Stomach (tissue), 8 donors: ENCODE measurements at regions not wholly inside any gene's neighbourhood (a gene's known extent, or its start where the extent isn't known, plus 50 kb on each side); places are given as distances from the start of the nearest gene placed in this dataset.
A peak's percentile ranks its signal among the peaks of the same experiment; 100 is the strongest.

ENCODE experiments used
- DNase-seq, 2 donors: peaks; one replicate each; pipeline versions ENCODE4 v3.0.0 to v3.0.0-alpha.2; 2013 to 2019
- H3K27ac ChIP-seq, 5 donors: fragments of 200-600 bp in 4 of 5; sonication (generic) in 4 of 5; one replicate each; pipeline ENCODE4 v1.5.1; 2013 to 2019; ENCODE audit warnings: mild to moderate bottlenecking in 1 of 5, moderate library complexity in 1 of 5
- H3K27me3 ChIP-seq, 3 donors: fragments of 200-600 bp; sonication (generic); one replicate each; pipeline ENCODE4 v1.5.1; 2017 to 2019; ENCODE audit warnings: mixed run types in 1 of 3
- H3K36me3 ChIP-seq, 4 donors: fragments of 200-600 bp; sonication (generic); 1 replicate in 3 of 4; 2 replicates in 1 of 4; pipeline ENCODE4 v1.5.1; 2016 to 2019
- H3K4me1 ChIP-seq, 4 donors: fragments of 200-600 bp; sonication (generic); one replicate each; pipeline ENCODE4 v1.5.1; 2016 to 2019
- H3K4me3 ChIP-seq, 4 donors: fragments of 200-600 bp; sonication (generic) in 3 of 4; one replicate each; pipeline ENCODE4 v1.5.1; 2016 to 2019; ENCODE audit warnings: mild to moderate bottlenecking in 1 of 4
- H3K9me3 ChIP-seq, 4 donors: fragments of 200-600 bp; sonication (generic); one replicate each; pipeline ENCODE4 v1.5.1; 2016 to 2019
- EP300 ChIP-seq: sonication (generic); formaldehyde crosslinking; IDR thresholded peaks from one replicate; pipeline ENCODE4 v1.6.1; 2017; ENCODE audit warnings: antibody characterized with exemption
- POLR2A ChIP-seq, 4 donors: fragments of 450-650 bp; IDR thresholded peaks; one replicate each; pipeline ENCODE4 v1.6.1; 2016; ENCODE audit warnings: antibody characterized with exemption in 4 of 4, control low read depth in 2 of 4, mild to moderate bottlenecking in 1 of 4, moderate library complexity in 1 of 4
- POLR2AphosphoS5 ChIP-seq, 3 donors: sonication (generic); formaldehyde crosslinking; IDR thresholded peaks; one replicate each; pipeline ENCODE4 v1.6.1; 2016; ENCODE audit warnings: antibody characterized with exemption in 3 of 3
- WGBS, 5 donors: extraction: QIAGEN DNeasy Blood & Tissue Kit in 3 of 5; methylation state at CpG; one replicate each; pipeline versions ENCODE4 v1.1.5 to v1.1.7; 2013 to 2018; 5-methylcytosine and 5-hydroxymethylcytosine counted together
- intact Hi-C: fragments of 100-400 bp; cut with DNase I; formaldehyde crosslinking; loops from one replicate; pipeline ENCODE4 v1.15.1; 2023; ENCODE audit warnings: low total_unique reads
- TF ChIP-seq, protein P1 (sequence below), 7 experiments: fragments of 450-650 bp in 4 of 7; fragments of 200-600 bp in 3 of 7; sonication (generic) in 3 of 7; IDR thresholded peaks; one replicate each; pipeline ENCODE4 v1.5.1; 2016 to 2019; ENCODE audit warnings: antibody characterized with exemption in 7 of 7, control low read depth in 2 of 7, mild to moderate bottlenecking in 1 of 7
- donor health status: healthy with polysubstance abuse.
- donor health status: Bipolar disorder and iron deficiency.
- donor health status: healthy.

DNA sequence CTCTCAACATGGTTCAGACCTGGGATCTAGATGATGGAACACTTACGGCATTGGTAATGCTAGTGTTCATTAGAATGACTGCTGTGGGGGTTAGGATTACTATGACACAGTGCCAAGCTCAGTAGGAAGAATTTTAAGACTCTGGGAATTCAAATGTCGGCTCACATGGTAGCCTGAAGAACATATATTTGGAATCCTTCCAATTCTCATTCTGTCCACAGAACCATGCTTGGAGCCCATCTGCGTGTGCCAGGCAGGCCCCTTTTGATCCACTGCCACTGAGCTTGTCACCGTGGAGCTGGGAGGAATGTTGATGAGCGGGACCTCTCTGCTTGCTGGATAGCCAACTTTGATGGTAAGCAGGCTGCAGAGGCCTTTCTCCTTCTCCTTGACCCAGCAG lies 322.0 kb upstream of the SOX11 start:
- no peak for DNase-seq
- H3K36me3 ChIP-seq = no peaks in the 10 kb centered on the region
- H3K4me3 ChIP-seq = no peak overlapping the region
- H3K4me1 ChIP-seq = peaks cover 0 to 14% (median 3%) of the 10 kb centered on the region in 4 donors
- H3K27ac ChIP-seq = no peak overlapping the region
- no peaks in the 10 kb centered on the region for H3K27me3 ChIP-seq
- TF ChIP-seq, protein P1, sequence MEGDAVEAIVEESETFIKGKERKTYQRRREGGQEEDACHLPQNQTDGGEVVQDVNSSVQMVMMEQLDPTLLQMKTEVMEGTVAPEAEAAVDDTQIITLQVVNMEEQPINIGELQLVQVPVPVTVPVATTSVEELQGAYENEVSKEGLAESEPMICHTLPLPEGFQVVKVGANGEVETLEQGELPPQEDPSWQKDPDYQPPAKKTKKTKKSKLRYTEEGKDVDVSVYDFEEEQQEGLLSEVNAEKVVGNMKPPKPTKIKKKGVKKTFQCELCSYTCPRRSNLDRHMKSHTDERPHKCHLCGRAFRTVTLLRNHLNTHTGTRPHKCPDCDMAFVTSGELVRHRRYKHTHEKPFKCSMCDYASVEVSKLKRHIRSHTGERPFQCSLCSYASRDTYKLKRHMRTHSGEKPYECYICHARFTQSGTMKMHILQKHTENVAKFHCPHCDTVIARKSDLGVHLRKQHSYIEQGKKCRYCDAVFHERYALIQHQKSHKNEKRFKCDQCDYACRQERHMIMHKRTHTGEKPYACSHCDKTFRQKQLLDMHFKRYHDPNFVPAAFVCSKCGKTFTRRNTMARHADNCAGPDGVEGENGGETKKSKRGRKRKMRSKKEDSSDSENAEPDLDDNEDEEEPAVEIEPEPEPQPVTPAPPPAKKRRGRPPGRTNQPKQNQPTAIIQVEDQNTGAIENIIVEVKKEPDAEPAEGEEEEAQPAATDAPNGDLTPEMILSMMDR (IDR thresholded peaks at IDR 0.05) = no peak
- TF ChIP-seq POLR2A (IDR thresholded peaks at IDR 0.05) (no peak), EP300 (no peak), POLR2AphosphoS5 (IDR thresholded peaks at IDR 0.05) (no peak)
- no peaks in the 10 kb centered on the region for H3K9me3 ChIP-seq
- WGBS, 5 donors = 83 to 96% (median 92%) methylated on average over 5 of the region's 5 CpGs
- intact Hi-C loops = no loop called here

DNA sequence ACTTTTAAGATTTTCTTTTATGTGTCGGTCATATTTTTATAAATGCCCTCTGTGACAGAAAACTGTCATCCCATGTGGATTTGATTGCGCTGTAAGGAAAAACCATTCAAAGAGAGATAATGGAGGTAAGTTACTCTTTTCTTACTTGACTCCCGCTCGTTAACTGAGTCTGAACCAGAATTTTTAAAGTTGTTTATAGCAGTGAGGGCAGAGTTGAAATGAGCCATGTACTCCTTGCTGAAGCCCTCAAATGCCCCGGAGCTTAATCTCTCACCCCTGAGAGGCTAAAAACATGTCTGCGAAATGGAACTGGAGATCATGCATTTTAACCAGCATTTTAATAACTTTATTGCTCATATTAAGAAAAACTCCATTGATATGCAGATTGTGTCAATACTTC lies 320.0 kb upstream of the SOX11 start:
- 83 to 92% (median 87%) methylated on average over 6 of the region's 6 CpGs for WGBS, 5 donors
- H3K4me1 ChIP-seq = peaks cover 0 to 6% (median 0%) of the 10 kb centered on the region in 4 donors
- H3K4me3 ChIP-seq = no peak overlapping the region
- no peak for DNase-seq
- H3K36me3 ChIP-seq = no peaks in the 10 kb centered on the region
- no peaks in the 10 kb centered on the region for H3K9me3 ChIP-seq
- no peak overlapping the region for H3K27ac ChIP-seq
- TF ChIP-seq POLR2A (IDR thresholded peaks at IDR 0.05) (no peak), POLR2AphosphoS5 (IDR thresholded peaks at IDR 0.05) (no peak), EP300 (no peak)
- TF ChIP-seq, protein P1 (IDR thresholded peaks at IDR 0.05) = no peak
- intact Hi-C loops = no loop called here
- H3K27me3 ChIP-seq = no peaks in the 10 kb centered on the region

DNA sequence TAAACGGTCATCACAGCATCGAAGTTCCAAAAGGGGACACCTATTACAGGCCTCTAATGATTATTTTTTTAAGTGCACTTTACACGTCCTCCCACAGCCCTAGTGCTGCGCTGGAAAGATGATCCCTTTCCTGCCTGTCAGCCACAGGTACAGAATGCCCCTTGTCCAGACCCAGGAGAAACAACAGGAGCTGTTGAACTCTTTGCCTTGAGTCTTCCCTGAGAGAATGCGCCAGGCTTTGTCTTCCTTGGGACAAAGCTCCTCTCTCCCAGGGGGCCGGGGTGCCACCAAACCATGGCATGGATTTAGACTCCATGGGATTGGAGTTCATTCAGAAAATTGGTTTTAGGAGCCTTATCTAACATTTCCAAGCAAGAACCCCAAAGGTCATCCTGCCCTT lies 319.0 kb upstream of the SOX11 start:
- peak in 1 of 2 donors; percentile 25 for DNase-seq
- Histone ChIP-seq H3K4me1 (peaks cover 0 to 6% (median 0%) of the 10 kb centered on the region in 4 donors), H3K27ac (no peak overlapping the region), H3K27me3 (no peaks in the 10 kb centered on the region), H3K36me3 (no peaks in the 10 kb centered on the region), H3K4me3 (no peak overlapping the region), H3K9me3 (no peaks in the 10 kb centered on the region)
- TF ChIP-seq, protein P1 (IDR thresholded peaks at IDR 0.05) = no peak
- TF ChIP-seq POLR2A (IDR thresholded peaks at IDR 0.05) (no peak), POLR2AphosphoS5 (IDR thresholded peaks at IDR 0.05) (no peak), EP300 (no peak)
- 46 to 54% (median 51%) methylated on average over 6 of the region's 6 CpGs for WGBS, 5 donors
- intact Hi-C loops = no loop called here

DNA sequence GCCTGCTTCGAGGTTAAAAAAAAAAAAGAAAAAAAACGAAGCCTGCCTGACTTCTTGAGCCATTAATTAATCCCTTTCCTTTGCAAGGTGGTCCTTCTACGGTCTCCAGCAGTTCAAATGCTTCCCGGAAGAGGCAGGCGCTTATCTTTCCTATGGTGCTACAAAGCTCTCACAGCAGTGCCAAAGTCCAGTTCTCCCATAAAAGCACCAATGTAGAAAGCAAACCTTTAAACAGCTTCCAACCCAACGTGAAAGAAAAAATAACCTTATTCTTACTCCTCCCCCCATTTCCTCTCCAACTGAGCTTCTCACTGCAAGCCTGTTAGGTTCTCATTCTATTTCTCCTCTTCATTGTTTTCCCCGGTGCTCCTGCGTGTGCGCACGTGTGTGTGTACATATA lies 317.4 kb upstream of the SOX11 start:
- WGBS, 5 donors = 14 to 32% (median 28%) methylated on average over 10 of the region's 10 CpGs
- Histone ChIP-seq H3K4me3 (no peak overlapping the region), H3K9me3 (no peaks in the 10 kb centered on the region), H3K36me3 (no peaks in the 10 kb centered on the region), H3K27me3 (no peaks in the 10 kb centered on the region), H3K4me1 (peaks cover 0 to 6% (median 0%) of the 10 kb centered on the region in 4 donors), H3K27ac (no peak overlapping the region)
- intact Hi-C loops = no loop called here
- DNase-seq = peak in 1 of 2 donors; percentile 73
- TF ChIP-seq EP300 (no peak), POLR2AphosphoS5 (IDR thresholded peaks at IDR 0.05) (no peak), POLR2A (IDR thresholded peaks at IDR 0.05) (no peak)
- TF ChIP-seq, protein P1 (IDR thresholded peaks at IDR 0.05) = no peak
